ENCODE measurements at regions not wholly inside any gene's neighbourhood (a gene's known extent, or its start where the extent isn't known, plus 50 kb on each side); places are given as distances from the start of the nearest gene placed in this dataset.

GRCh38 chr2:238727585-238728329 is 120.1 kb upstream of the TWIST2 start:
- TF ChIP-seq CTCF (IDR thresholded peaks at IDR 0.05; ENCODE audit: borderline replicate concordance, extremely low read depth, low read length, poor library complexity, severe bottlenecking) (no peak), EZH2 (IDR thresholded peaks at IDR 0.05; ENCODE audit: borderline replicate concordance, low read depth, low read length, severe bottlenecking) (no peak)

Data from DND-41 (cell line).